A549 (cell line): ENCODE measurements at regions not wholly inside any gene's neighbourhood (a gene's known extent, or its start where the extent isn't known, plus 50 kb on each side); places are given as distances from the start of the nearest gene placed in this dataset.

Source experiments
- ATAC-seq, 2 experiments: fragments of 200-7000 bp in 1 of 2; fragments of >200 bp in 1 of 2; cut with Nextera tagmentation in 1 of 2; cut with Tn5 transposase in 1 of 2; 3 replicates each; pipeline versions ENCODE4 v1.8.0 to v1.9.1; 2018 to 2020; ENCODE audit warnings: mild to moderate bottlenecking in 1 of 2, moderate library complexity in 1 of 2
- CTCF ChIA-PET: fragments of 300-600 bp; sonication (Branson Sonifier 250); formaldehyde crosslinking; extraction: SDS; loops from one replicate; lab custom pipeline; 2021; ENCODE audit warnings: antibody characterized with exemption, inconsistent platforms; lab: Yijun Ruan, JAX
- POLR2A ChIA-PET: fragments of 350-600 bp; formaldehyde crosslinking; extraction: SDS; loops from one replicate; lab custom pipeline; 2021; ENCODE audit warnings: antibody characterized with exemption, inconsistent platforms; lab: Yijun Ruan, JAX
- DNase-seq, 2 experiments: peaks; one replicate each; pipeline versions ENCODE4 v3.0.0 to v3.0.0-alpha.2; 2011 to 2016; ENCODE audit warnings: low read depth in 1 of 2, low spot score in 1 of 2
- FAIRE-seq: peaks from 2 replicates; lab custom pipeline; 2011; peaks lifted over from hg19 to GRCh38; lab: Jason Lieb, UNC
- H3K27ac ChIP-seq, 2 experiments: fragments of >200 bp; sonication (Bioruptor Twin); formaldehyde crosslinking; 3 replicates each; pipeline ENCODE4 v1.5.1; 2016 to 2017
- H3K4me1 ChIP-seq: fragments of >200 bp; sonication (Bioruptor Twin); formaldehyde crosslinking; 3 replicates; pipeline ENCODE4 v1.6.1; 2016
- H3K4me2 ChIP-seq: fragments of >200 bp; sonication (Bioruptor Twin); formaldehyde crosslinking; 3 replicates; pipeline ENCODE4 v1.6.1; 2016
- H3K4me3 ChIP-seq: fragments of >200 bp; sonication (Bioruptor Twin); formaldehyde crosslinking; 3 replicates; pipeline ENCODE4 v1.5.1; 2016
- H3K9me3 ChIP-seq: fragments of >200 bp; sonication (Bioruptor Twin); formaldehyde crosslinking; 3 replicates; pipeline ENCODE4 v1.6.1; 2016
- CBX2 ChIP-seq: fragments of 200-600 bp; sonication (generic); IDR thresholded peaks from 2 replicates; pipeline ENCODE4 v1.6.1; 2016; ENCODE audit warnings: low read depth, mild to moderate bottlenecking, borderline replicate concordance
- CHD2 ChIP-seq: fragments of 150-350 bp; IDR thresholded peaks from 2 replicates; pipeline ENCODE4 v1.6.1; 2014; ENCODE audit warnings: low read length; ENCODE audit not compliant: partially characterized antibody
- EHF ChIP-seq: fragments of 250-450 bp; sonication (Bioruptor Pico); IDR thresholded peaks from 2 replicates; pipeline ENCODE4 v1.5.0; 2020; ENCODE audit warnings: mild to moderate bottlenecking
- EP300 ChIP-seq, 2 experiments: fragments of >200 bp; sonication (Bioruptor Twin); formaldehyde crosslinking; IDR thresholded peaks; 2 replicates in 1 of 2; 3 replicates in 1 of 2; pipeline ENCODE4 v1.6.1; 2016 to 2017
- FOSL2 ChIP-seq, 2 experiments: fragments of 450-650 bp in 1 of 2; fragments of >200 bp in 1 of 2; sonication (Bioruptor Twin) in 1 of 2; formaldehyde crosslinking; IDR thresholded peaks; 2 replicates each; pipeline versions ENCODE4 v1.5.0 to v1.6.1; 2016 to 2020; ENCODE audit warnings: mild to moderate bottlenecking in 1 of 2, moderate library complexity in 1 of 2
- GATA3 ChIP-seq: IDR thresholded peaks from 2 replicates; pipeline ENCODE4 v1.6.1; 2012; ENCODE audit warnings: borderline replicate concordance
- HEYL ChIP-seq: fragments of 250-450 bp; sonication (Bioruptor Pico); IDR thresholded peaks from 2 replicates; pipeline ENCODE4 v1.8.0; 2021; ENCODE audit warnings: mild to moderate bottlenecking, moderate library complexity
- JUNB ChIP-seq: fragments of >200 bp; sonication (Bioruptor Twin); formaldehyde crosslinking; IDR thresholded peaks from 2 replicates; pipeline ENCODE4 v1.6.1; 2016
- KDM1A ChIP-seq: fragments of 200-600 bp; sonication (generic); IDR thresholded peaks from 2 replicates; pipeline ENCODE4 v1.6.1; 2016; ENCODE audit warnings: low read depth, mild to moderate bottlenecking
- KDM5A ChIP-seq: fragments of 200-600 bp; sonication (generic); IDR thresholded peaks from 2 replicates; pipeline ENCODE4 v1.6.1; 2016; ENCODE audit warnings: antibody characterized with exemption, mild to moderate bottlenecking
- MAZ ChIP-seq: fragments of 150-350 bp; IDR thresholded peaks from 2 replicates; pipeline ENCODE4 v1.6.1; 2014; ENCODE audit warnings: antibody characterized with exemption, low read depth, low read length, borderline replicate concordance
- PHF8 ChIP-seq: fragments of 200-600 bp; sonication (generic); IDR thresholded peaks from 2 replicates; pipeline ENCODE4 v1.6.1; 2016; ENCODE audit warnings: low read depth, mild to moderate bottlenecking, antibody characterized with exemption, moderate library complexity, borderline replicate concordance
- POLR2A ChIP-seq: IDR thresholded peaks from 2 replicates; pipeline ENCODE4 v1.6.1; 2012; ENCODE audit warnings: mild to moderate bottlenecking, low read length
- RARB ChIP-seq: fragments of 250-450 bp; sonication (Bioruptor Pico); IDR thresholded peaks from 2 replicates; pipeline ENCODE4 v1.8.0; 2021; ENCODE audit warnings: mild to moderate bottlenecking, moderate library complexity
- SREBF2 ChIP-seq: fragments of 450-650 bp; IDR thresholded peaks from 2 replicates; pipeline ENCODE4 v1.6.1; 2014; ENCODE audit warnings: mild to moderate bottlenecking, moderate library complexity
- TFCP2L1 ChIP-seq: fragments of 250-450 bp; sonication (Bioruptor Pico); IDR thresholded peaks from 2 replicates; pipeline ENCODE4 v1.5.0; 2021; ENCODE audit warnings: mild to moderate bottlenecking
- ZC3H11A ChIP-seq: fragments of 450-650 bp; IDR thresholded peaks from 2 replicates; pipeline ENCODE4 v1.6.1; 2014; ENCODE audit warnings: antibody characterized with exemption, mild to moderate bottlenecking
- WGBS: methylation state at CpG from one replicate; pipeline ENCODE4 v1.1.6; 2017; ENCODE audit errors: missing lambda C conversion rate; 5-methylcytosine and 5-hydroxymethylcytosine counted together
- TF ChIP-seq, protein P1 (sequence below): fragments of >200 bp; sonication (Bioruptor Twin); formaldehyde crosslinking; IDR thresholded peaks from 3 replicates; pipeline ENCODE4 v1.6.1; 2016
- TF ChIP-seq, protein P2 (sequence below): fragments of 200-600 bp; sonication (generic); IDR thresholded peaks from 2 replicates; pipeline ENCODE4 v1.6.1; 2016; ENCODE audit warnings: antibody characterized with exemption, mild to moderate bottlenecking, moderate library complexity
- TF ChIP-seq, protein P3 (sequence below): fragments of >200 bp; sonication (Bioruptor Twin); formaldehyde crosslinking; IDR thresholded peaks from 2 replicates; pipeline ENCODE4 v1.6.1; 2016
- TF ChIP-seq, protein P4 (sequence below): IDR thresholded peaks from 2 replicates; pipeline ENCODE4 v1.6.1; 2012
- TF ChIP-seq, protein P5 (sequence below): fragments of 450-650 bp; IDR thresholded peaks from 2 replicates; pipeline ENCODE4 v1.6.1; 2014; ENCODE audit warnings: antibody characterized with exemption
- TF ChIP-seq, protein P6 (sequence below): fragments of 250-450 bp; sonication (Bioruptor Pico); IDR thresholded peaks from 2 replicates; pipeline ENCODE4 v1.5.0; 2020; ENCODE audit warnings: low read depth, mild to moderate bottlenecking, moderate library complexity

DNA sequence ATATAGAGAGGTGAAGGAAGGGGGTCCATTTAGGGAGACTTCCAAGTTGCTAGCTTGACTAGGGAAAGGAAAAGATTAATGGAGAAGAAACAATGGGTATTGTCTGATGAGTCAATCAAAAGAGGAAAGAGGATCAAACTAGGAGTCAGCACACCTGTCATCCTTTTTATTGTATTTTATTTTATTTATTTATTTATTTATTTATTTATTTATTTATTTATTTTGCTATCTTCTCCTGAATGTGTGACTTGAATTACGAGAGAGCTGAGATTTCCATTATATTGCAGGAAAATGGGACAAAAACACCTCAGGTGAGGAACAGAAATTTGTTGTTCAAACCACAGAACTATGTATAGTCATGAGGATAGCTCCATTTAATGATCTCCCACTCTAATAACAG lies 58.9 kb downstream of the NUDT11 start:
- Histone ChIP-seq H3K27ac (no peak overlapping the region), H3K9me3 (no peaks in the 10 kb centered on the region), H3K4me2 (no peak overlapping the region), H3K4me1 (no peaks in the 10 kb centered on the region), H3K4me3 (no peak overlapping the region)
- 0% methylated on average over 1 of the region's 1 CpG for WGBS
- ChIA-PET CTCF (interaction anchor here (1.2 to 1.5 kb wide), 2 partner anchors 9 to 24 kb away, joined by 4 to 5 read pairs; no protein-coding TSS in a partner anchor), POLR2A (no interaction called here)
- ATAC-seq (no peak), DNase-seq (no peak), FAIRE-seq (no peak)
- TF ChIP-seq CBX2 (no peak), ZC3H11A (peak; percentile 41; the same call in 1 of the 2 replicates)

DNA sequence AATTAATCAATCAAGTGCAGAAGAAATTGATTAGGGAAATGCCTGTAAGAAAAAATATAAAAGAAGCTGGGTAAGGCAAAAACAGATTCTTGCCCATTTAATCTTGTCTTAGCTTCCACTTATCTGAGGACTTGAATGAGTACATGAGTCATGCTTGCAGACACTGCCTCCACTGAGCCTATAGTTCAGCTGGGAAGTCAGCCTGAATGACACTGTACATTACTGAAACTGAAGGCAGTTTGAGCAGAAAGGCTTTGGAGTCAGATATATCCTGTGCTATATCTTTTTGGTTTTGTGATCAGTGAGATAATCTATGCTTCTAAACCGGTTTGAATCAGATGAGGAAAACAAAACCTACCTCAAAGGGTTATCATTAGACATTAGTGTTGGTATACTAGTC lies 61.3 kb downstream of the NUDT11 start:
- Histone ChIP-seq H3K27ac (no peak overlapping the region), H3K4me1 (no peaks in the 10 kb centered on the region), H3K4me3 (no peak overlapping the region), H3K9me3 (no peaks in the 10 kb centered on the region), H3K4me2 (no peak overlapping the region)
- ChIA-PET POLR2A (no interaction called here), CTCF (no interaction called here)
- no peak for FAIRE-seq
- ATAC-seq = no peak
- 0% methylated on average over 1 of the region's 1 CpG for WGBS
- TF ChIP-seq TFCP2L1 (CRISPR knock-in tag) (no peak), POLR2A (no peak), ZC3H11A (no peak), RARB (no peak), EP300 (IDR thresholded peaks at IDR 0.05) (no peak), MAZ (no peak), KDM5A (no peak), GATA3 (no peak), FOSL2 (IDR thresholded peaks at IDR 0.05) (no peak), FOSL2 (CRISPR knock-in tag; IDR thresholded peaks at IDR 0.05) (no peak)
- TF ChIP-seq, protein P1, sequence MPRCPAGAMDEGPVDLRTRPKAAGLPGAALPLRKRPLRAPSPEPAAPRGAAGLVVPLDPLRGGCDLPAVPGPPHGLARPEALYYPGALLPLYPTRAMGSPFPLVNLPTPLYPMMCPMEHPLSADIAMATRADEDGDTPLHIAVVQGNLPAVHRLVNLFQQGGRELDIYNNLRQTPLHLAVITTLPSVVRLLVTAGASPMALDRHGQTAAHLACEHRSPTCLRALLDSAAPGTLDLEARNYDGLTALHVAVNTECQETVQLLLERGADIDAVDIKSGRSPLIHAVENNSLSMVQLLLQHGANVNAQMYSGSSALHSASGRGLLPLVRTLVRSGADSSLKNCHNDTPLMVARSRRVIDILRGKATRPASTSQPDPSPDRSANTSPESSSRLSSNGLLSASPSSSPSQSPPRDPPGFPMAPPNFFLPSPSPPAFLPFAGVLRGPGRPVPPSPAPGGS = no peak
- TF ChIP-seq, protein P2, sequence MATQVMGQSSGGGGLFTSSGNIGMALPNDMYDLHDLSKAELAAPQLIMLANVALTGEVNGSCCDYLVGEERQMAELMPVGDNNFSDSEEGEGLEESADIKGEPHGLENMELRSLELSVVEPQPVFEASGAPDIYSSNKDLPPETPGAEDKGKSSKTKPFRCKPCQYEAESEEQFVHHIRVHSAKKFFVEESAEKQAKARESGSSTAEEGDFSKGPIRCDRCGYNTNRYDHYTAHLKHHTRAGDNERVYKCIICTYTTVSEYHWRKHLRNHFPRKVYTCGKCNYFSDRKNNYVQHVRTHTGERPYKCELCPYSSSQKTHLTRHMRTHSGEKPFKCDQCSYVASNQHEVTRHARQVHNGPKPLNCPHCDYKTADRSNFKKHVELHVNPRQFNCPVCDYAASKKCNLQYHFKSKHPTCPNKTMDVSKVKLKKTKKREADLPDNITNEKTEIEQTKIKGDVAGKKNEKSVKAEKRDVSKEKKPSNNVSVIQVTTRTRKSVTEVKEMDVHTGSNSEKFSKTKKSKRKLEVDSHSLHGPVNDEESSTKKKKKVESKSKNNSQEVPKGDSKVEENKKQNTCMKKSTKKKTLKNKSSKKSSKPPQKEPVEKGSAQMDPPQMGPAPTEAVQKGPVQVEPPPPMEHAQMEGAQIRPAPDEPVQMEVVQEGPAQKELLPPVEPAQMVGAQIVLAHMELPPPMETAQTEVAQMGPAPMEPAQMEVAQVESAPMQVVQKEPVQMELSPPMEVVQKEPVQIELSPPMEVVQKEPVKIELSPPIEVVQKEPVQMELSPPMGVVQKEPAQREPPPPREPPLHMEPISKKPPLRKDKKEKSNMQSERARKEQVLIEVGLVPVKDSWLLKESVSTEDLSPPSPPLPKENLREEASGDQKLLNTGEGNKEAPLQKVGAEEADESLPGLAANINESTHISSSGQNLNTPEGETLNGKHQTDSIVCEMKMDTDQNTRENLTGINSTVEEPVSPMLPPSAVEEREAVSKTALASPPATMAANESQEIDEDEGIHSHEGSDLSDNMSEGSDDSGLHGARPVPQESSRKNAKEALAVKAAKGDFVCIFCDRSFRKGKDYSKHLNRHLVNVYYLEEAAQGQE = no peak
- TF ChIP-seq, protein P3, sequence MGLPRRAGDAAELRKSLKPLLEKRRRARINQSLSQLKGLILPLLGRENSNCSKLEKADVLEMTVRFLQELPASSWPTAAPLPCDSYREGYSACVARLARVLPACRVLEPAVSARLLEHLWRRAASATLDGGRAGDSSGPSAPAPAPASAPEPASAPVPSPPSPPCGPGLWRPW = no peak
- DNase-seq = no peak

DNA sequence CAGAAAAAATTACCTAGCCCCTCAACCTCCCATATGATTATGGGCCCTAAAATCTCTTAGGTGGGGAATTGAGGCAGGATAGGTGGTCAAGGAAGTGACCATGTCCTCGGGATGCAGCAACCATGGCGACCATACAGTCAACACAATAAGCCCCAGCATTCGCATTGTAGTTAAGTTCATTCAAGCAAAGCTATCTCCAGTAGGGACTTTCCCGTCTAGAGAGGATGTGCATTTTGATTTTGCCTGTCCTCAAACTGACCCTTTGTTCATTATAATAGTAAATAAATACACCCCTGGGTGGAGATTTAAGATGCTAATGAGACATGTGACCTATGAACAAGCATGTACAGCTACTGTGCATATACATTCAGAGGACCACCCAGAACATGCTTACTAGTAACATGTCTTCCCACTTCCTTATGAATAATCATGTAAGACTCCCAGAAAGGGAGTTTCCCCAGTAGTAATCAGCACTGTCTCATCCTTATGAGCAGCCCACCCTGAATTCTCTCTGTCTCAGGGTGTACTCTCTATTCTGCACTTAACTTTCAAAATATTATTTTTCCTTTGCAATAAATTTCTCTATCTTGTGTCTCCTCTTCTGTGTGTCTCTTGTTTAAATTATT lies 74.3 kb downstream of the NUDT11 start:
- H3K4me3 ChIP-seq = no peak overlapping the region
- WGBS = 0% methylated on average over 4 of the region's 4 CpGs
- DNase-seq (no peak), ATAC-seq (no peak), FAIRE-seq (no peak)
- ChIA-PET POLR2A (no interaction called here), CTCF (interaction anchor here (1.1 to 2.0 kb wide), 3 partner anchors 12 to 86 kb away, joined by 3 to 15 read pairs (median 5); no protein-coding TSS in a partner anchor)
- H3K4me1 ChIP-seq = no peaks in the 10 kb centered on the region
- H3K27ac ChIP-seq = no peak overlapping the region
- no peaks in the 10 kb centered on the region for H3K9me3 ChIP-seq
- H3K4me2 ChIP-seq = no peak overlapping the region
- TF ChIP-seq KDM1A (no peak), PHF8 (no peak), FOSL2 (IDR thresholded peaks at IDR 0.05) (no peak), FOSL2 (CRISPR knock-in tag; IDR thresholded peaks at IDR 0.05) (no peak), CHD2 (no peak), JUNB (no peak), HEYL (CRISPR knock-in tag) (no peak), SREBF2 (no peak), EHF (CRISPR knock-in tag) (no peak)
- TF ChIP-seq, protein P4, sequence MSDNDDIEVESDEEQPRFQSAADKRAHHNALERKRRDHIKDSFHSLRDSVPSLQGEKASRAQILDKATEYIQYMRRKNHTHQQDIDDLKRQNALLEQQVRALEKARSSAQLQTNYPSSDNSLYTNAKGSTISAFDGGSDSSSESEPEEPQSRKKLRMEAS = no peak
- TF ChIP-seq, protein P3 = no peak
- TF ChIP-seq, protein P5, sequence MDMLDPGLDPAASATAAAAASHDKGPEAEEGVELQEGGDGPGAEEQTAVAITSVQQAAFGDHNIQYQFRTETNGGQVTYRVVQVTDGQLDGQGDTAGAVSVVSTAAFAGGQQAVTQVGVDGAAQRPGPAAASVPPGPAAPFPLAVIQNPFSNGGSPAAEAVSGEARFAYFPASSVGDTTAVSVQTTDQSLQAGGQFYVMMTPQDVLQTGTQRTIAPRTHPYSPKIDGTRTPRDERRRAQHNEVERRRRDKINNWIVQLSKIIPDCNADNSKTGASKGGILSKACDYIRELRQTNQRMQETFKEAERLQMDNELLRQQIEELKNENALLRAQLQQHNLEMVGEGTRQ = no peak
- TF ChIP-seq, protein P1 = no peak
- TF ChIP-seq, protein P6, sequence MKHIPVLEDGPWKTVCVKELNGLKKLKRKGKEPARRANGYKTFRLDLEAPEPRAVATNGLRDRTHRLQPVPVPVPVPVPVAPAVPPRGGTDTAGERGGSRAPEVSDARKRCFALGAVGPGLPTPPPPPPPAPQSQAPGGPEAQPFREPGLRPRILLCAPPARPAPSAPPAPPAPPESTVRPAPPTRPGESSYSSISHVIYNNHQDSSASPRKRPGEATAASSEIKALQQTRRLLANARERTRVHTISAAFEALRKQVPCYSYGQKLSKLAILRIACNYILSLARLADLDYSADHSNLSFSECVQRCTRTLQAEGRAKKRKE (CRISPR knock-in tag) = no peak
